Thyroid gland (tissue), 4 donors: ENCODE measurements at regions not wholly inside any gene's neighbourhood (a gene's known extent, or its start where the extent isn't known, plus 50 kb on each side); places are given as distances from the start of the nearest gene placed in this dataset.

Experiments
- CTCF ChIP-seq, 6 experiments: fragments of 200-600 bp in 3 of 6; fragments of 450-650 bp in 3 of 6; sonication (generic) in 3 of 6; IDR thresholded peaks; one replicate each; pipeline ENCODE4 v1.5.1; 2016 to 2019; ENCODE audit warnings: antibody characterized with exemption in 6 of 6, mild to moderate bottlenecking in 2 of 6, inconsistent platforms in 1 of 6, moderate library complexity in 1 of 6
- POLR2A ChIP-seq, 2 donors: fragments of 450-650 bp; IDR thresholded peaks; one replicate each; pipeline ENCODE4 v1.6.1; 2017; ENCODE audit warnings: antibody characterized with exemption in 2 of 2, mild to moderate bottlenecking in 2 of 2, moderate library complexity in 1 of 2

GRCh38 chr6:168852376-168852884, 401.2 kb downstream of the THBS2 start:
- TF ChIP-seq CTCF (IDR thresholded peaks at IDR 0.05): no peak
- TF ChIP-seq POLR2A (IDR thresholded peaks at IDR 0.05): no peak
